Mesothelial cell of epicardium (in vitro differentiated cells): ENCODE measurements at regions not wholly inside any gene's neighbourhood (a gene's known extent, or its start where the extent isn't known, plus 50 kb on each side); places are given as distances from the start of the nearest gene placed in this dataset.

Experiments
- DNase-seq, 2 experiments: peaks; one replicate each; pipeline ENCODE4 v3.0.0; 2021; ENCODE audit warnings: low spot score in 2 of 2; ENCODE audit not compliant: unreplicated experiment in 2 of 2
- H3K27ac Mint-ChIP-seq: 2 replicates; pipeline ENCODE4 v1.8.0; 2021; ENCODE audit warnings: mixed read lengths
- H3K27me3 Mint-ChIP-seq: 2 replicates; pipeline ENCODE4 v1.8.0; 2021; ENCODE audit warnings: low read depth, mixed read lengths
- H3K36me3 Mint-ChIP-seq: 2 replicates; pipeline ENCODE4 v1.8.0; 2021; ENCODE audit warnings: mixed read lengths
- H3K4me1 Mint-ChIP-seq: 2 replicates; pipeline ENCODE4 v1.8.0; 2021; ENCODE audit warnings: mixed read lengths
- H3K4me3 Mint-ChIP-seq: 2 replicates; pipeline ENCODE4 v1.8.0; 2021; ENCODE audit warnings: mild to moderate bottlenecking, moderate library complexity, mixed read lengths
- H3K9me3 Mint-ChIP-seq: 2 replicates; pipeline ENCODE4 v1.8.0; 2021; ENCODE audit warnings: mixed read lengths
- TF ChIP-seq, protein P1 (sequence below): fragments of 200-600 bp; sonication (generic); IDR thresholded peaks from one replicate; pipeline ENCODE4 v1.5.0; 2021; ENCODE audit warnings: antibody characterized with exemption; ENCODE audit not compliant: unreplicated experiment

DNA sequence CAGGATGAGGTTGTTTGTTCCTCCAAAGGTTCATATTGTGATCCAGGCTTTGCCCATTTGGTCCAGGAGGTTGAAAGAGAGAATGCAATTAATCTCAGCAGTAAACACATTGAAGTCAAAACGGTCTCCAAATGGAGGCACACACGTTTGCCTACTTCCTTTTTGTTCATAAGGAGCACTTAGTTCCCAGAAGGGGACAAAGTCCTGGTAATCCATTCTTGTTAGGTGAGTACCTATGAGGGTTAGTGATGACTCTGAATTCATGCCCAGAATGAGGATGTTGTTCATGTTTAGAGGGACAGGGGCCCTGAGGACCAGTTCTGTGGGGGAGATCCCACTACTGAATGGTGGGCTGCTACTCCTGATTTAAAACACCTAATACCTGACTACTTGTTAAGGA lies 177.7 kb downstream of the ALDH1A2 start:
- TF ChIP-seq, protein P1, sequence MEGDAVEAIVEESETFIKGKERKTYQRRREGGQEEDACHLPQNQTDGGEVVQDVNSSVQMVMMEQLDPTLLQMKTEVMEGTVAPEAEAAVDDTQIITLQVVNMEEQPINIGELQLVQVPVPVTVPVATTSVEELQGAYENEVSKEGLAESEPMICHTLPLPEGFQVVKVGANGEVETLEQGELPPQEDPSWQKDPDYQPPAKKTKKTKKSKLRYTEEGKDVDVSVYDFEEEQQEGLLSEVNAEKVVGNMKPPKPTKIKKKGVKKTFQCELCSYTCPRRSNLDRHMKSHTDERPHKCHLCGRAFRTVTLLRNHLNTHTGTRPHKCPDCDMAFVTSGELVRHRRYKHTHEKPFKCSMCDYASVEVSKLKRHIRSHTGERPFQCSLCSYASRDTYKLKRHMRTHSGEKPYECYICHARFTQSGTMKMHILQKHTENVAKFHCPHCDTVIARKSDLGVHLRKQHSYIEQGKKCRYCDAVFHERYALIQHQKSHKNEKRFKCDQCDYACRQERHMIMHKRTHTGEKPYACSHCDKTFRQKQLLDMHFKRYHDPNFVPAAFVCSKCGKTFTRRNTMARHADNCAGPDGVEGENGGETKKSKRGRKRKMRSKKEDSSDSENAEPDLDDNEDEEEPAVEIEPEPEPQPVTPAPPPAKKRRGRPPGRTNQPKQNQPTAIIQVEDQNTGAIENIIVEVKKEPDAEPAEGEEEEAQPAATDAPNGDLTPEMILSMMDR = no peak
- peaks cover 10% of the 10 kb centered on the region for H3K9me3 Mint-ChIP-seq
- H3K36me3 Mint-ChIP-seq = no peaks in the 10 kb centered on the region
- DNase-seq = no peak
- H3K27me3 Mint-ChIP-seq = peaks cover 53% of the 10 kb centered on the region
- no peak overlapping the region for H3K27ac Mint-ChIP-seq
- H3K4me3 Mint-ChIP-seq = no peak overlapping the region
- H3K4me1 Mint-ChIP-seq = no peaks in the 10 kb centered on the region

- Mint-ChIP-seq H3K27me3 (peaks cover 36% of the 10 kb centered on the region), H3K4me3 (no peak overlapping the region), H3K36me3 (no peaks in the 10 kb centered on the region)
Observed at GRCh38 chr15:57890351-57890750, 175.2 kb downstream of the ALDH1A2 start.

GRCh38 chr15:57890878-57891277 lies 174.6 kb downstream of the ALDH1A2 start:
- Mint-ChIP-seq H3K4me1 (peaks cover 6% of the 10 kb centered on the region), H3K36me3 (no peaks in the 10 kb centered on the region), H3K27me3 (peaks cover 31% of the 10 kb centered on the region), H3K4me3 (no peak overlapping the region), H3K9me3 (peaks cover 11% of the 10 kb centered on the region), H3K27ac (no peak overlapping the region)
- DNase-seq = no peak
- TF ChIP-seq, protein P1 = no peak

More at GRCh38 chr15:57890351-57890750, 175.2 kb downstream of the ALDH1A2 start:
- DNase-seq = no peak
- TF ChIP-seq, protein P1 = no peak
- Mint-ChIP-seq H3K9me3 (peaks cover 11% of the 10 kb centered on the region), H3K27ac (no peak overlapping the region), H3K4me1 (peaks cover 6% of the 10 kb centered on the region)

DNA sequence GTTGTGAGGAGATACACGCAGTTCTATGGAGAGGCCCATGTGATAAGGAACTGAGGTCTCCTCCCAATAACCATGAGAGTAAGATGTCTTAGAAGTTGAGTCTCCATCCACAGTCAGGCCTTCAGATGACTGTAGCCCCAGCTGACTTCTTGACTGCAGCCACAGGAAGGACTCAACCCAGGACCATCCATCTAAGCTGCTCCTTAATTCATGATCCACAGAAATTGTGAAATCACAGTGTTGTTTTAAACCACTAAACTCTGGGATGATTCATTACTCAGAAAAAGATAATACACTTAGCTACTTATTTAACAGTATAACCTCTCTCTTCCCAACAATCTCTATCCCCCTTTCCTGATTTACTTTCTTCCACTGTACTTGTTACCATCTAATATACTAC lies 173.3 kb downstream of the ALDH1A2 start:
- Mint-ChIP-seq H3K4me1 (peaks cover 6% of the 10 kb centered on the region), H3K27me3 (peaks cover 22% of the 10 kb centered on the region), H3K36me3 (no peaks in the 10 kb centered on the region), H3K4me3 (no peak overlapping the region), H3K9me3 (peaks cover 11% of the 10 kb centered on the region), H3K27ac (no peak overlapping the region)
- TF ChIP-seq, protein P1 = no peak
- DNase-seq = no peak

DNA sequence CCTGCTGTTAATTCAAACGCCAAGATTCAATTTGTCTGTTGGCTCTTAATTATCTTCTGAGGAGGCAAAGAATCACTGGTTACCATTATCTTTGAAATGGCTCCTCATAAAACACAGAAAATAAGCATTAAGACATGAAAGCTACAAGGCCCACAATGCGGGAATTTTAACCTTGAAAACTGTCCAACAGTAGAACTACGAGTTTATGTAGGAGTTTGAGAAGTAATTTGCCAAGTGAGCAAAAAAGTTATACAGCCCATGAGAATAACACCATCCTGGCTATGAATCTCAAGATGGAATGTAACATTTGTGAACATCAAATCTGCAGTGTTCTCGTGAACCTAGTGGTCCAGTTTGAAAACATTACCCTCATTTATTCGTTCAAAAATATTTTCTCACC lies 172.5 kb downstream of the ALDH1A2 start:
- H3K4me3 Mint-ChIP-seq = no peak overlapping the region
- TF ChIP-seq, protein P1 = no peak
- H3K27ac Mint-ChIP-seq = no peak overlapping the region

DNA sequence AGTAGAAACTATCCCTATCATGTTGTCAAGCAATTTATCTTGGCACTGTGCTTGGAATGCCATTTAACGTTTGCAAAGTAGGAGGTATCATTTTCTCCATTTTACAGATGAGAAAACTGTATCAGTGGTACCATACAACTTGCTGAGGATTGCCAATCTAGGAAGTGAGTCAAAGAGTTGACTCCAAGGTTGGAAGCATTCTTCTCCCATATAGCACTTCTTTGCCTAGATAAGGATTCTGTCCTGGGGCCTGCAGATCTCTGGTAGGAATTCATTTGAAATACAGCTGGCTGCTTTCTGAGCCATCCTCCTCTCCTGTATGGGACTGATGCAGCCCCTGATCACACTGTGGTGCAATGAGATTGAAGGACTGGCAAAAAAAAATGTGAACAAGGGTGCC lies 170.2 kb downstream of the ALDH1A2 start:
- H3K4me3 Mint-ChIP-seq = no peak overlapping the region
- no peak for DNase-seq
- TF ChIP-seq, protein P1 = no peak
- peaks cover 11% of the 10 kb centered on the region for H3K9me3 Mint-ChIP-seq
- H3K27me3 Mint-ChIP-seq = peaks cover 16% of the 10 kb centered on the region
- peaks cover 6% of the 10 kb centered on the region for H3K4me1 Mint-ChIP-seq
- no peaks in the 10 kb centered on the region for H3K36me3 Mint-ChIP-seq
- H3K27ac Mint-ChIP-seq = no peak overlapping the region

More for the DNA sequence above, 172.5 kb downstream of the ALDH1A2 start:
- Mint-ChIP-seq H3K36me3 (no peaks in the 10 kb centered on the region), H3K27me3 (peaks cover 14% of the 10 kb centered on the region), H3K4me1 (peaks cover 6% of the 10 kb centered on the region), H3K9me3 (peaks cover 11% of the 10 kb centered on the region)
- no peak for DNase-seq
